Astrocyte (in vitro differentiated cells and primary cell): ENCODE measurements at regions not wholly inside any gene's neighbourhood (a gene's known extent, or its start where the extent isn't known, plus 50 kb on each side); places are given as distances from the start of the nearest gene placed in this dataset.

Experiments
- DNase-seq: peaks from one replicate; pipeline ENCODE4 v3.0.0-alpha.2; 2010; ENCODE audit warnings: low read depth
- FAIRE-seq: peaks from 2 replicates; lab custom pipeline; 2011; peaks lifted over from hg19 to GRCh38; lab: Jason Lieb, UNC
- H2AFZ ChIP-seq: 2 replicates; pipeline ENCODE4 v1.6.0; 2012; ENCODE audit warnings: low read depth, low read length, inconsistent platforms
- H3K27ac ChIP-seq: 2 replicates; pipeline ENCODE4 v1.5.1; 2011; ENCODE audit warnings: low read depth, low read length, inconsistent platforms
- H3K27me3 ChIP-seq: 2 replicates; pipeline ENCODE4 v1.6.0; 2011; ENCODE audit warnings: low read length, inconsistent platforms; ENCODE audit not compliant: insufficient read depth
- H3K36me3 ChIP-seq: 2 replicates; pipeline ENCODE4 v1.5.1; 2011; ENCODE audit warnings: low read length, inconsistent platforms; ENCODE audit not compliant: insufficient read depth
- H3K4me1 ChIP-seq: 2 replicates; pipeline ENCODE4 v1.5.1; 2011; ENCODE audit warnings: low read length, inconsistent platforms; ENCODE audit not compliant: insufficient read depth
- H3K4me2 ChIP-seq: 2 replicates; pipeline ENCODE4 v1.6.0; 2012; ENCODE audit warnings: low read length, inconsistent platforms
- H3K4me3 ChIP-seq: 2 replicates; pipeline ENCODE4 v1.5.1; 2011; ENCODE audit warnings: low read depth, mild to moderate bottlenecking, low read length, inconsistent platforms; ENCODE audit not compliant: insufficient read depth
- H3K79me2 ChIP-seq: 2 replicates; pipeline ENCODE4 v1.6.0; 2012; ENCODE audit warnings: mild to moderate bottlenecking, low read length, inconsistent platforms; ENCODE audit not compliant: insufficient read depth
- H3K9ac ChIP-seq: 2 replicates; pipeline ENCODE4 v1.6.0; 2012; ENCODE audit warnings: mild to moderate bottlenecking, low read length, inconsistent platforms
- H3K9me3 ChIP-seq: 2 replicates; pipeline ENCODE4 v1.5.1; 2012; ENCODE audit warnings: low read depth, mild to moderate bottlenecking, low read length, inconsistent platforms; ENCODE audit not compliant: insufficient read depth
- H4K20me1 ChIP-seq: 2 replicates; pipeline ENCODE4 v1.6.0; 2012; ENCODE audit warnings: low read length, inconsistent platforms; ENCODE audit not compliant: insufficient read depth
- H3K27ac Mint-ChIP-seq: one replicate; pipeline ENCODE4 v1.8.0; 2021; ENCODE audit warnings: mild to moderate bottlenecking, mixed read lengths; ENCODE audit not compliant: unreplicated experiment
- H3K27me3 Mint-ChIP-seq: one replicate; pipeline ENCODE4 v1.8.0; 2021; ENCODE audit warnings: low read depth, mixed read lengths; ENCODE audit not compliant: unreplicated experiment
- H3K36me3 Mint-ChIP-seq: one replicate; pipeline ENCODE4 v1.8.0; 2021; ENCODE audit warnings: low read depth, mixed read lengths; ENCODE audit not compliant: unreplicated experiment
- H3K4me1 Mint-ChIP-seq: one replicate; pipeline ENCODE4 v1.8.0; 2021; ENCODE audit warnings: low read depth, mixed read lengths; ENCODE audit not compliant: unreplicated experiment
- H3K4me3 Mint-ChIP-seq: one replicate; pipeline ENCODE4 v1.8.0; 2021; ENCODE audit warnings: mild to moderate bottlenecking, moderate library complexity, mixed read lengths; ENCODE audit not compliant: unreplicated experiment
- H3K9me3 Mint-ChIP-seq: one replicate; pipeline ENCODE4 v1.8.0; 2021; ENCODE audit warnings: mild to moderate bottlenecking, mixed read lengths; ENCODE audit not compliant: unreplicated experiment
- EZH2 ChIP-seq: IDR thresholded peaks from 2 replicates; pipeline ENCODE4 v1.6.1; 2012; ENCODE audit warnings: mild to moderate bottlenecking, low read length, inconsistent platforms; ENCODE audit not compliant: insufficient read depth
- TF ChIP-seq, protein P1 (sequence below): IDR thresholded peaks from 2 replicates; pipeline ENCODE4 v1.5.1; 2011; ENCODE audit warnings: low read depth, mild to moderate bottlenecking, inconsistent platforms, low read length, moderate library complexity; ENCODE audit not compliant: insufficient read depth

DNA sequence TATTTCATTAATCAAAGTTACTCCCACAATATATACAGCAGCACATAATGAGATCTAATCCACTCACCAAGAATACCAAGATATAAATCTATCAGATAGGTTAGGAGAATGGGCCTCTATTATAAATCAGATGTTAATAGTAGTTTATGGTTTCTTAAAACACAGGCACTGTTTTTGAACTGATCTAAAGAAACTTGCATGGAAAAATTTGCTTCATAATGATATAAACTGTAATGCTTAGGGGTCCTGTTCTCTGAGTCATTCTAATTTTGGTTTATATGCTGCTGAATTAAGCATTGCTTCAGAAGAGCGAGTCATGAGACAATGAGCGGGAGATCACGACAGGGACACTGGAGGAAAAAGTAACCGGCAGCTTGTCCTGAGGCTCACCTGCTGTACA is 113.3 kb upstream of the OTUD4 start:
- DNase-seq (peak; percentile 40), FAIRE-seq (no peak)
- Mint-ChIP-seq H3K4me1 (peaks cover 21% of the 10 kb centered on the region), H3K9me3 (peaks cover 2% of the 10 kb centered on the region), H3K36me3 (peaks cover 3% of the 10 kb centered on the region), H3K4me3 (no peak overlapping the region), H3K27me3 (no peaks in the 10 kb centered on the region), H3K27ac (no peak overlapping the region)
- Histone ChIP-seq H3K36me3 (no peaks in the 10 kb centered on the region), H3K4me2 (no peak overlapping the region), H4K20me1 (no peaks in the 10 kb centered on the region), H3K9ac (no peak overlapping the region), H3K27ac (no peak overlapping the region), H3K4me1 (peaks cover 9% of the 10 kb centered on the region), H3K27me3 (no peaks in the 10 kb centered on the region), H2AFZ (no peak overlapping the region), H3K4me3 (no peak overlapping the region), H3K9me3 (no peaks in the 10 kb centered on the region), H3K79me2 (no peaks in the 10 kb centered on the region)
- no peak for TF ChIP-seq EZH2
- TF ChIP-seq, protein P1, sequence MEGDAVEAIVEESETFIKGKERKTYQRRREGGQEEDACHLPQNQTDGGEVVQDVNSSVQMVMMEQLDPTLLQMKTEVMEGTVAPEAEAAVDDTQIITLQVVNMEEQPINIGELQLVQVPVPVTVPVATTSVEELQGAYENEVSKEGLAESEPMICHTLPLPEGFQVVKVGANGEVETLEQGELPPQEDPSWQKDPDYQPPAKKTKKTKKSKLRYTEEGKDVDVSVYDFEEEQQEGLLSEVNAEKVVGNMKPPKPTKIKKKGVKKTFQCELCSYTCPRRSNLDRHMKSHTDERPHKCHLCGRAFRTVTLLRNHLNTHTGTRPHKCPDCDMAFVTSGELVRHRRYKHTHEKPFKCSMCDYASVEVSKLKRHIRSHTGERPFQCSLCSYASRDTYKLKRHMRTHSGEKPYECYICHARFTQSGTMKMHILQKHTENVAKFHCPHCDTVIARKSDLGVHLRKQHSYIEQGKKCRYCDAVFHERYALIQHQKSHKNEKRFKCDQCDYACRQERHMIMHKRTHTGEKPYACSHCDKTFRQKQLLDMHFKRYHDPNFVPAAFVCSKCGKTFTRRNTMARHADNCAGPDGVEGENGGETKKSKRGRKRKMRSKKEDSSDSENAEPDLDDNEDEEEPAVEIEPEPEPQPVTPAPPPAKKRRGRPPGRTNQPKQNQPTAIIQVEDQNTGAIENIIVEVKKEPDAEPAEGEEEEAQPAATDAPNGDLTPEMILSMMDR, result no peak

DNA sequence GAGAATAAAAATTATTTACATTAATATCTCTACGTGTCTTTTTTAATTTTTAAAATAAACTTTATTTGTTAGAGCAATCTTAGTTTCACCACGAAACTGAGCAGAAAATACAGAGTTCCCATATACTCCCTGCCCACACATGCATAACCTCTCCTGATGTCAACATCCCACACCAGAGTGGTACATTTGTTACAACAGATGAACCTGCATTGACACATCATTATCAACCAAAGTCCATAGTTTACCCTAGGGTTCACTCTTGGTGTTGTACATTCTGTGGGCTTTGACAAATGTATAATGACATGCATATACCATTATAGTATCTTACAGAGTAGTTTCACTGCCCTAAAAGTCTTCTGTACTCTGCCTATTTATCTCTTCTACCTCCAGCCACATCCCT is 110.6 kb upstream of the OTUD4 start:
- peaks cover 3% of the 10 kb centered on the region for H3K36me3 Mint-ChIP-seq
- no peak for DNase-seq
- no peaks in the 10 kb centered on the region for H3K9me3 ChIP-seq
- no peak overlapping the region for H3K9ac ChIP-seq
- H3K4me3 ChIP-seq, result no peak overlapping the region
- peaks cover 24% of the 10 kb centered on the region for H3K4me1 Mint-ChIP-seq
- no peak overlapping the region for H2AFZ ChIP-seq
- peaks cover 2% of the 10 kb centered on the region for H3K9me3 Mint-ChIP-seq
- H4K20me1 ChIP-seq, result no peaks in the 10 kb centered on the region
- TF ChIP-seq, protein P1, result no peak
- TF ChIP-seq EZH2, result no peak
- H3K27me3 Mint-ChIP-seq, result no peaks in the 10 kb centered on the region
- no peaks in the 10 kb centered on the region for H3K27me3 ChIP-seq
- H3K4me1 ChIP-seq, result peaks cover 9% of the 10 kb centered on the region
- no peaks in the 10 kb centered on the region for H3K36me3 ChIP-seq
- no peaks in the 10 kb centered on the region for H3K79me2 ChIP-seq
- H3K27ac Mint-ChIP-seq, result no peak overlapping the region
- no peak overlapping the region for H3K27ac ChIP-seq
- no peak overlapping the region for H3K4me2 ChIP-seq
- FAIRE-seq, result no peak
- H3K4me3 Mint-ChIP-seq, result no peak overlapping the region

- H3K79me2 ChIP-seq, result no peaks in the 10 kb centered on the region
- Mint-ChIP-seq H3K9me3 (no peaks in the 10 kb centered on the region), H3K27me3 (no peaks in the 10 kb centered on the region), H3K36me3 (no peaks in the 10 kb centered on the region), H3K27ac (peak overlapping the region; percentile 80), H3K4me1 (peaks cover 24% of the 10 kb centered on the region), H3K4me3 (no peak overlapping the region)
- TF ChIP-seq, protein P1, result no peak
- no peak for TF ChIP-seq EZH2
- peak overlapping the region; percentile 35 for H3K4me2 ChIP-seq
- no peaks in the 10 kb centered on the region for H4K20me1 ChIP-seq
- FAIRE-seq (peak; percentile 91), DNase-seq (peak; percentile 81)
- H3K27me3 ChIP-seq, result no peaks in the 10 kb centered on the region
- peaks cover 9% of the 10 kb centered on the region for H3K4me1 ChIP-seq
- no peaks in the 10 kb centered on the region for H3K36me3 ChIP-seq
- H3K9me3 ChIP-seq, result no peaks in the 10 kb centered on the region
- peak overlapping the region; percentile 31 for H3K27ac ChIP-seq
- H2AFZ ChIP-seq, result no peak overlapping the region
- H3K9ac ChIP-seq, result no peak overlapping the region
- no peak overlapping the region for H3K4me3 ChIP-seq
Observed at GRCh38 chr4:145289403-145290076, 109.2 kb upstream of the OTUD4 start.
